ENCODE measurements at regions not wholly inside any gene's neighbourhood (a gene's known extent, or its start where the extent isn't known, plus 50 kb on each side); places are given as distances from the start of the nearest gene placed in this dataset.

DNA sequence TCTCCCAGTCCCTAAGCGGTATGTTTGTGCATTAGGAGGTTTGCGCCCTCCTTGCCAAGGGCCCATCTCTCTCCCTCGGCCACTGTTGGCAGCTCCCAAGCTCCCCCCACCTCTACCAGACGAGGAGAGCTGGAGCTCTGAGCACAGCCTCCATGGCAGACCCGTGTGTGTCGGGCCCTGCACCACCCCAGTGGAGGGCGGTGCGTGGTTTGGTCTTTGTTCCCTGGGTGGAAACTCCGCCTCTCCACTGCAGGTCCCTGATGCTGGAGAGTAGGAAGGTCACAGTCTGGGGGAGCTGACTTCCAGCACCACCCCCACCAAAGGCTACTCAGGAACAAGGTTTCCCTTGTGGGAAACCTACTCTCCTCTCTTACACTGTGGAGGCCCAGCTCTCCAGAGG, 162.6 kb upstream of the FHL2 start:
- DNase-seq, result no peak
- Mint-ChIP-seq H3K27ac (no peak overlapping the region), H3K4me3 (no peak overlapping the region), H3K27me3 (peaks cover 17% of the 10 kb centered on the region), H3K9me3 (no peaks in the 10 kb centered on the region), H3K36me3 (ENCODE audit: low read depth) (no peaks in the 10 kb centered on the region), H3K4me1 (no peaks in the 10 kb centered on the region)
- ChIA-PET CTCF (interaction anchor here (0.9 to 1.5 kb wide), 2 partner anchors 15 to 22 kb away, joined by 3 to 4 read pairs; no protein-coding TSS in a partner anchor), POLR2A (no interaction called here)

DNA sequence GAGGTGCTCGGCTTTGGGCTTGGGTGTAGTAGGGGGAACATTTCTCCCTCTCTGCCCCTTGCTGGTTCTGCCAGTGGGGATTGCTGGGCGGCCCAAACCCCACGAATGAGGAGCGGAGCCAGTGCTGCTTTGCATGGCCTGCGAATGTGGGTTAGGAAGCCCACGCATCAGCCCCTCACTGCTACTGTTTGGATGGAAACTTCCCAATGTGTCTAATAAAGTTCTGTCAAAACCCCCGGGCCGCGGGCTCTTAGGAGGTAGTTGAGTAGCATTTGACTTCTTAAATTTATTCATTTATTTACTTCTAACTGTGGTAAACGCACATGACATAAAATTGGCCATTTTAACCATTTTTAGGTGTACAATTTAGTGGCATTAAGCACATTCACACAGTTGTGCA, 161.3 kb upstream of the FHL2 start:
- no peak for DNase-seq
- ChIA-PET POLR2A (no interaction called here), CTCF (no interaction called here)
- H3K4me1 Mint-ChIP-seq, result no peaks in the 10 kb centered on the region
- H3K36me3 Mint-ChIP-seq (ENCODE audit: low read depth), result no peaks in the 10 kb centered on the region
- H3K4me3 Mint-ChIP-seq, result no peak overlapping the region
- H3K27me3 Mint-ChIP-seq, result peaks cover 24% of the 10 kb centered on the region
- no peak overlapping the region for H3K27ac Mint-ChIP-seq
- H3K9me3 Mint-ChIP-seq, result no peaks in the 10 kb centered on the region

DNA sequence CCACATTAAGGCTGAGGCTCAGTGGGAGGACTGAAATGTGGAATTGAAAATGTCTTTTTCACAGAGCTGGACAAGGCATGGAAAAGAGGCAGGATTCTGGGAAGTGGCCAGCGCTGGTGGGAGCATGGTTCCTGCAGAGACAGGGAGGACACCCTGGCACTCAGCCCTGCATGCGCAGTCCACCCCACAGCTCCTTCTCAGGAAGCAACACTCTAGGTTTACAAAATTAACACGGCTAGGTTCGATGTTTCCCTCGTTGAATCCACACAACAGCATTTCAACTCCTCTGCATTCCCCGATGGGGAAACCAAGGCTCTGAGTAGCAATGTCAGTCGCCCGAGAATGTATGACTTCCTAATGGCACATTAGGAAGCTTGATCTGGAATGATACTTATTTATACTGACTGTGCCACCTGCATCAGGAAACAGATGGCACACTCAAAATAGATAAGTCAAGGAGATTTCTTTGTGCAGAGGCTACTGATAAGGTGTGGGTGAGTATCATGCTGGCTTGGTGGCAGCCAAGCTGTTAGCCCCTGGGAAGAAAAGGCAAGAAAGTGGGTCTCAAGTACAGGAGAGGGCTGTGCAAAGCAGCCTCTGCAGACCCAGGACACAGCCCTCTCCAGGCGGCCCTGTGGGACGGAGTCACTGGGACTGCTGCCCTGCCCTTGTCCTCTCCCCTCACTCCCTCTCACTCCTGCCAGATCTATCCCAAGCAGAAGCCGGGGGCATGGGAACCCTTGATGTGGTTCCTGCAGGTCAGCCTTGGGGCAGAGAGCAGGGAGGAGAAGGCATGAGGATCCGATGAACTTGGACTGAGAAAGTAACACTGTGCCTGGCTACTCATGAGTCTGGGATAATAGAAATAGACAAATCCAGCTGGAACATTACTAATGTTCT, 158.4 kb upstream of the FHL2 start:
- CTCF ChIA-PET, result interaction anchor here (0.6 kb wide), 2 partner anchors 171 to 299 kb away, joined by 3 read pairs; no protein-coding TSS in a partner anchor
- Mint-ChIP-seq H3K27me3 (peaks cover 40% of the 10 kb centered on the region), H3K36me3 (ENCODE audit: low read depth) (no peaks in the 10 kb centered on the region), H3K27ac (no peak overlapping the region), H3K4me3 (no peak overlapping the region), H3K9me3 (no peaks in the 10 kb centered on the region), H3K4me1 (no peaks in the 10 kb centered on the region)
- DNase-seq, result no peak
- POLR2A ChIA-PET, result no interaction called here

DNA sequence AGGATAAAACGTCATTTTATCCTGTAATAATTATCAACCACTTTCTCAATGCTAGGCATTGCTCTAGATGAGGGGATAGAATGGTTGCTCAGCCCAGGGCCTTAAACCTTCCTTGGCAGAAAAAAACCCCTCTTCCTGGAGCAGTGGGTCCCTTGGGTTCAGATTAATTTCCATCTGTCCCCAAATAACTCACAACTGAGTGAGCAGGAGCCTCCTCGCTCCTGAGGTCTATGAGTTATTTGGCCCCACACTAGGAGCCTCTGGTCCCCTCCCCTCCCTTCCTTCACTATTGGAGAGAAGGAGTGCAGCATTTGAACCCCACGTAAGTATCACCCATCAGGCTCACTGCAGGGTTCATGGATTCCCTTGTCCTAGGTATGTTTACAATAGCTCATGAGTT, 157.5 kb upstream of the FHL2 start:
- no peaks in the 10 kb centered on the region for H3K36me3 Mint-ChIP-seq (ENCODE audit: low read depth)
- no peak overlapping the region for H3K4me3 Mint-ChIP-seq
- H3K27me3 Mint-ChIP-seq, result peaks cover 42% of the 10 kb centered on the region
- POLR2A ChIA-PET, result no interaction called here
- CTCF ChIA-PET, result interaction anchor here (0.6 kb wide), 2 partner anchors 170 to 300 kb away, joined by 3 read pairs; no protein-coding TSS in a partner anchor
- DNase-seq, result no peak
- no peaks in the 10 kb centered on the region for H3K4me1 Mint-ChIP-seq
- H3K9me3 Mint-ChIP-seq, result no peaks in the 10 kb centered on the region
- H3K27ac Mint-ChIP-seq, result no peak overlapping the region

DNA sequence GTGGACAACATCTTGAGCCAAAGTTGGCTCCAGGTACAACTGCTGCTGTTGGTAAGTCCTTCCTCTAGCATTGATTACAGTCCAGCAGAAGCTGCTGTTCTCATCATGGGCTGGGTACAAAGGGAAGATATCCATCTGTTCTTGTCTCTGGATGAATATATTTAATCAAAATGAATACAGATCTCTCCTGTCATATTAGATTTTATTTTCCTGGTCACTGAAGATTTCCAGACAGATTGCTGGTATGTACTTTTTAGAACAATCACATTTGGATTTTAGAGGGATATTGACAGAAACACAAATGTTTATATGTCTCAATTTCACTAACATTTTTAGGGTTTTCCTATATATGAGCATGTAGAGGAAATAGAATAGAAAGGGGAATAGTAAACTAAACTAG, 155.4 kb upstream of the FHL2 start:
- H3K4me1 Mint-ChIP-seq, result no peaks in the 10 kb centered on the region
- no peak overlapping the region for H3K4me3 Mint-ChIP-seq
- ChIA-PET CTCF (interaction anchor here (1.3 to 1.7 kb wide), 2 partner anchors 9 to 17 kb away, joined by 3 to 6 read pairs; no protein-coding TSS in a partner anchor), POLR2A (no interaction called here)
- no peaks in the 10 kb centered on the region for H3K9me3 Mint-ChIP-seq
- no peak for DNase-seq
- no peaks in the 10 kb centered on the region for H3K36me3 Mint-ChIP-seq (ENCODE audit: low read depth)
- peaks cover 47% of the 10 kb centered on the region for H3K27me3 Mint-ChIP-seq
- H3K27ac Mint-ChIP-seq, result no peak overlapping the region

DNA sequence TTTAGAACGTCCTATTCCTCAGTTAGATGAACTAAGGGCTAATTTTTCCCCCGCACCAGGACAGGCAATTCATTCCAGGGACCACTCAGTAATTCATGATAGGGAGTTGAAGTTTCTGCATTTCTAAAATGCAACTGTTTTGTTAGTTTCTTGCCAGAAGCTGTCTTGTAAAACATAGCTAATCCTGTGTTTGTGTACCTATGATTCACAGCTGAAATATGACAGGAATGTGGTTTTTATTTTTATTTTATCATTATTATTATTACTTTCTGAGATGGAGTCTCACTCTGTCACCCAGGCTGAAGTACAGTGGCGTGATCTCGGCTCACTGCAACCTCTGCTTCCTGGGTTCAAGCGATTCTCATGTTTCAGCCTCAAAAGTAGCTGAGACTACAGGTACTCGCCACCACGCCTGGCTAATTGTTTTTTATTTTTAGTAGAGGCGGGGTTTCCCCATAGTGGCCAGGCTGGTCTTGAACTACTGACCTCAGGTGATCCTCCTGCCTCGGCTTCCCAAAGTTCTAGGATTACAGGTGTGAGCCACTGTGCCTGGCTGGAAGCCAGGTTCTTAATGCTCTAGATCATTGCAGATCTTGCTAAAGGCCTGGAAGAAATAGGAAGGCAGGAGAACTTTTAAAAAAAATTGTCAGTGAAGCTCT, 154.8 kb upstream of the FHL2 start:
- no peak for DNase-seq
- CTCF ChIA-PET, result interaction anchor here (0.5 to 1.7 kb wide), 3 partner anchors 9 to 637 kb away, joined by 3 to 6 read pairs (median 3); no protein-coding TSS in a partner anchor
- no peaks in the 10 kb centered on the region for H3K9me3 Mint-ChIP-seq
- no peaks in the 10 kb centered on the region for H3K4me1 Mint-ChIP-seq
- H3K36me3 Mint-ChIP-seq (ENCODE audit: low read depth), result no peaks in the 10 kb centered on the region
- H3K27ac Mint-ChIP-seq, result no peak overlapping the region
- POLR2A ChIA-PET, result no interaction called here
- H3K27me3 Mint-ChIP-seq, result peaks cover 45% of the 10 kb centered on the region
- H3K4me3 Mint-ChIP-seq, result no peak overlapping the region

DNA sequence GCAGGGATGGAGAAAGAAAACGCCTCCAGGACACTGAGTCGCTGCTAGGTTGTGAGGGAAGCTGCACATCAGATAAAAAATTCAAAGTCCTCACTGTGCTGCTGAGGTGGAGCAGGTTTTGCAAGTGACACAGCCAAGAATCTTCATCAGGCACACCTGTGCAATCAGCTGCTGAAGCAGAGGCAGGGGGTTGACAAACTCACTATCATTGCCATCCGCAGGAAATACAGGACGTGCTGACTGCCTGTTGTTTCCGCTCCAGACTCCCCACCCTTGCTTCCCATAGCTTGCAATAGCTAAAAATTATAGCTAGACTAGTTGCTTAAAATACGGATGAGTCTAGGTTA, 147.8 kb upstream of the FHL2 start:
- peak; percentile 31 for DNase-seq

DNA sequence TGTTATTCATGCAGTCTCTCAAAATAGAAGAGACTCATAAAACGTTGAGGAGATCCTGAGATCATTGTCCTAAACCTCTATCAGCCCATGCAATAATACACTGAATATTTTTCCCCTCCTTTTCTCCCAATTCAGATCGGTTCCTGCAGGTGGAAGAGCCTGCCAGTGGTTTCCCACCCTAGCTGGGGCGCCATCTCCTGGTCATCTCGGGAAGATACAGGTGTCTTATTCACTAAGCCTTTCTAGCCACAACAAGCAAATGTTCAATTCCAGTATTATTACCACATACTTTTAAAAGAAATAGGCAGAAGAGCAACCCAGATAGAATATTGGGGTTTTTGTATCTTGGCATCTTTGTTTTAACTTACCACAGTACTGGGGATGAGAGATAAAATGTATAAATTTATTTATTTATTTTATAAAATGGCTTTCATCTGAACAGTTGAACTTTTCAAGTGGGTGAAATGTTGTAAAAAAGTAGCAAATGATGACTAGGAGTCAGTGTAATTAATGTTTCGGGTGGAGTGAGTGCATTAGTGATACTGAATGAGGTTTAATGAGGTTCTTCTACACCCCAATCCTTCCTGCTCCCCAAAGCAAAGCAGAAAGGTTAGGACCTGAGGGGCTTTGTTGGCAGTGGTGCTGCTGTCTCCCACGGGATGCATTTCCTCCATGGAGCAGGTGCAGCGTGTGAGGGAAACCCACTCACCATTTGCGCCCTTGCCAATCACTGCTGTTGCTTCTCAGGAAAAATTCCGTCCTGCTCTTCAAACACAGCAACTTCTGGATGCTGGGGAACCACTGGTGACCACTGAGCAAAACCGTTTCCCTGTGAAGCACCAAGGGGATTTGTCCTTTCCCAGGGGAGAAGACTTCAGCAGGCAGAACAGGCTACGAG, 147.1 kb upstream of the FHL2 start:
- POLR2A ChIA-PET, result no interaction called here
- H3K9me3 Mint-ChIP-seq, result no peaks in the 10 kb centered on the region
- peaks cover 15% of the 10 kb centered on the region for H3K4me1 Mint-ChIP-seq
- H3K4me3 Mint-ChIP-seq, result no peak overlapping the region
- H3K36me3 Mint-ChIP-seq (ENCODE audit: low read depth), result no peaks in the 10 kb centered on the region
- H3K27ac Mint-ChIP-seq, result no peak overlapping the region
- peaks cover 9% of the 10 kb centered on the region for H3K27me3 Mint-ChIP-seq
- DNase-seq, result peak; percentile 78
- CTCF ChIA-PET, result interaction anchor here (0.9 kb wide), 1 partner anchor 192 kb away, joined by 4 read pairs; no protein-coding TSS in a partner anchor

More for the DNA sequence above, 147.8 kb upstream of the FHL2 start:
- Mint-ChIP-seq H3K4me3 (no peak overlapping the region), H3K27ac (peak overlapping the region; percentile 16), H3K9me3 (no peaks in the 10 kb centered on the region), H3K4me1 (peaks cover 15% of the 10 kb centered on the region), H3K36me3 (ENCODE audit: low read depth) (no peaks in the 10 kb centered on the region), H3K27me3 (peaks cover 9% of the 10 kb centered on the region)
- ChIA-PET CTCF (interaction anchor here (0.5 to 0.9 kb wide), 5 partner anchors 20 to 1115 kb away, joined by 3 to 5 read pairs (median 3); no protein-coding TSS in a partner anchor), POLR2A (no interaction called here)

DNA sequence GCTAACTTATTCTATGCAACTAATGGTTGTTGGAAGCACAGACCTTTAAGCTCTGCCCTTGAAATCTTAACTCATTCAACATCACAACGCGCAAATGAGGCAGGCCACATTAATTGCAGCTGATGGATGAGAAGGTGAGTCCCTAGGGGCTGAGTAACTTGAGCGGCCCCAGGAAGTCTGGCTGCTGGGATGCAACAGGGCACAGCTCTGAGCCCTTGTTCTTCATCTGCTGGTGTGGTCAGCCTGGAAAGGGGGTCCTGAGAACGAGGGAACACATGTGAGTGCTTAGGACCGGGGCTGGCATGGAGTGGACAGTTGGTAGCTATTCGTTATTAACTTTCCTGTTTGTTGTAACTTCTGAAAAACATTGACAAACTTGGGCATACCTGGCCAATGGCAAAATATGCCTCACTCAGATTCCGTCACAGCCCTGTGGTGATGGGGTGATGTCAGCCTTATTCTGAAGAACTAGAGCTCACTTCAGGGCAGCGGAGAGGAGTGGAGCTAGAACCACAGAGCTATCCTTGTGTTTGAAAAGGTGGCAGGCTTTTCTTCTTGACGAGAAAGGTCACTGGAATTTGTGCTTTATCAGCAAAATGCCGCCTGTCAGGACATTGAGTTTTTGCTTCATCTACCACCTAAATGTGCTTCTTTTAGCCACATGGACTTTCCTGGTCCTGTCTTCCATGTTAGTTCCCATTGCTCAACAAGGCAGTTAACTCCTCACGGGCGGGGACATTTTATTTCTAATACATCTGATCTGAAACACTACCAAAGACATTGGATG, 145.9 kb upstream of the FHL2 start:
- CTCF ChIA-PET, result interaction anchor here (0.9 to 1.2 kb wide), 2 partner anchors 9 to 18 kb away, joined by 3 to 6 read pairs; no protein-coding TSS in a partner anchor
- H3K4me3 Mint-ChIP-seq, result no peak overlapping the region
- no peak for DNase-seq
- H3K9me3 Mint-ChIP-seq, result no peaks in the 10 kb centered on the region
- H3K27me3 Mint-ChIP-seq, result peaks cover 8% of the 10 kb centered on the region
- POLR2A ChIA-PET, result no interaction called here
- H3K36me3 Mint-ChIP-seq (ENCODE audit: low read depth), result no peaks in the 10 kb centered on the region
- no peak overlapping the region for H3K27ac Mint-ChIP-seq
- peaks cover 21% of the 10 kb centered on the region for H3K4me1 Mint-ChIP-seq

DNA sequence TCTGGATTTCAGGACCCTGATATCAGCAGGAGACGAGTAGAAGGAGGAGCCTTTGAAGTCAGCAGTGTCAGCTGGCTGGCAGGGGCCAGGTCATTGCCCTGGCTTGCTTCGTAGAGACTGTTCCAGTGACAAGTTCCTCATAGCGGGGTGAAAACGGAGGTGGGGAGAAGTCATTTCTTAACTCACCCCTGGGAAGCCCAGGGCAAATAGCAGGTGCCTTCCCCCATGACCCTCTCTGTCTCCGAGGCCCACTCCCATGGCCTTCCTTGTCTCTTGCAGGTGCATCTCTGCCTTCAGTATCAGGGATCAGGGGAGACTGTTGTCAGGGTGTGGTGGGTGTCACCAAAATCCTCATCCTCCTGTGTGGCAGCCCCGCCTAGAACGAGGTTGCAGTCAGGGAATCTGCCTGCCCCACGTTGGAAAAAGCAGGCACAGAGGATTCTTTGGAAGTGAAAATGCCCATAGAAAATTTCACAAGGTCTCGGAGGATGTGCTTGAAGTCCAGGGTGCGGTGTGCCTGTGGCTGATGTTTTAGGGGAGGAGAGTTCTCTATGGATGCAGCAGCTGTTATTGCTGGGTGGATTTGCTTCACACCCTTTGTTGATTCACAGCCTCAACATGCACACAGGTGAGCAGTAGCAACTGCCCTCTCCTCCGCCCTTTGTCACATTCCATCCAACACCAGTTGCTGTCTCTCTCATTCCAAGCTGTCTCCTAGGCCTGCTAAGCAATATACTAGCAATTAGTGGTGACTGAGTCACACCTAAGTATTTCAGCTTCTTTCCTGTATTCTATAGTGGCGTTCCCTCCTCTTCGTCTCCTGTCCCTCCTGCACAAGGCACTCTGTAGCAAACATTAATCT, 142.6 kb upstream of the FHL2 start:
- peaks cover 16% of the 10 kb centered on the region for H3K4me1 Mint-ChIP-seq
- H3K9me3 Mint-ChIP-seq, result no peaks in the 10 kb centered on the region
- H3K4me3 Mint-ChIP-seq, result no peak overlapping the region
- CTCF ChIA-PET, result interaction anchor here (0.8 to 1.0 kb wide), 2 partner anchors 16 to 177 kb away, joined by 3 to 4 read pairs; no protein-coding TSS in a partner anchor
- peaks cover 6% of the 10 kb centered on the region for H3K27me3 Mint-ChIP-seq
- no peak for DNase-seq
- H3K36me3 Mint-ChIP-seq (ENCODE audit: low read depth), result no peaks in the 10 kb centered on the region
- POLR2A ChIA-PET, result interaction anchor here (0.7 kb wide), 1 partner anchor 132 kb away, joined by 3 read pairs; no protein-coding TSS in a partner anchor
- peak overlapping the region; percentile 42 for H3K27ac Mint-ChIP-seq

DNA sequence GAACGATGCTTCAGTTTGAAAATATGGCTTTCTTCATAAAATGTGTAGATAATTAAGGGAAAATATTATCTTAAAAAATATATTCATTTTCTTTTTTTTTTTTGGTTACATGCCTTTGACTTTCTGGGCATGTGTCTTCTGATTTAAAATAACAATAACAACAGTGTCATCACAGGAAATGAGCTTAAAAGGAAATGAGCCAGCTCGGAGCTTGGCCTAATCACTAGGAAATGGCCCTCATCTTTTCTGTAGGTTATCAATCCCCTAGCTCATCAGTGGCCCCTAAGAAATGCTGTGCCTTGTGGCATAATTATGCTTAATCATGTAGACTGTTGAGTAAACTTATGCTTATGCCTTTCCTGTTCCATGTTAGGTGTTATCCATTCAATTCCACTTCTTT, 141.8 kb upstream of the FHL2 start:
- CTCF ChIA-PET, result interaction anchor here (0.8 kb wide), 1 partner anchor 177 kb away, joined by 3 read pairs; no protein-coding TSS in a partner anchor

More for the DNA sequence above, 141.8 kb upstream of the FHL2 start:
- POLR2A ChIA-PET, result interaction anchor here (0.7 kb wide), 1 partner anchor 133 kb away, joined by 3 read pairs; no protein-coding TSS in a partner anchor
- Mint-ChIP-seq H3K4me1 (peaks cover 8% of the 10 kb centered on the region), H3K27me3 (peaks cover 5% of the 10 kb centered on the region), H3K27ac (no peak overlapping the region), H3K9me3 (no peaks in the 10 kb centered on the region), H3K36me3 (ENCODE audit: low read depth) (no peaks in the 10 kb centered on the region), H3K4me3 (no peak overlapping the region)
- no peak for DNase-seq
